ENCODE measurements at regions not wholly inside any gene's neighbourhood (a gene's known extent, or its start where the extent isn't known, plus 50 kb on each side); places are given as distances from the start of the nearest gene placed in this dataset.

DNA sequence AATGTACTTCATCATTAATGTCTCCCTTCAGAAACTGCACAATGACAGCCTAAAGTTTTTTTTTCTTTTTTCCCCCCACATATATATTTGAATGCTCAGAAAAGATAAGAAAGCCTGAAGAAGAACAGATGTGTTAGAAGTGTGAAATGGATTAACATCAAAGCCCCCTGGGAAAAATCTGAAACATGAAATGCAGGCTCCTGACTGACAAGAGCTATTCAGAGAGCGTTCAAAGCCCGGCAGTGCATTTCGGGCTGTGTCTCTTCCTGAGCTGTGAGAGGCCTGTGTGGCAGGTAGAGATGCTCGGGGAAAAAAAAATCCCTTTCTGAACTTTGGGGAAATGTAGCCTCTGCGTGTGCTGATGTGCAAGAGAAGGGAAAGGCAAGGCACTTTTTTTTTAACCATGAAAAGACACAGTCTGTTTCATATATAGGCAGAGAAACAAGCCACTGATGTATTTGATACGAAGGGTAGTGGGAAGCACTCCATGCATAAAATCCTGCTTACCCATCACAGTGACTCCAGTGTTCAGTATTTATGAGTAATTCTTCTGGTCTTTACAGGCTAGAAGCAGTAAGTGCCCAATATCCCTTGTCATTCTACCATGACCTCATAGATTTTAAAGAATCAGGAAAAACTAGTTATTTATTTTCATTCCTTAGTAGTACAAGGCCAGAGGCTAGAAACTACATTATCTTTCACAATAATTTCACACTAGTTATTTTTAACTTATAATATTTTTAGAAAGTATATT is 1574.2 kb upstream of the PIK3C3 start:
- Histone ChIP-seq H3K36me3 (no peaks in the 10 kb centered on the region), H3K27me3 (no peaks in the 10 kb centered on the region), H3K4me3 (no peak overlapping the region), H3K4me1 (no peaks in the 10 kb centered on the region), H3K9me3 (no peaks in the 10 kb centered on the region), H3K27ac (no peak overlapping the region)
- 91 to 97% methylated on average over 6 of the region's 6 CpGs for WGBS, 2 donors (ENCODE audit: low coverage in 1 of 2)
- TF ChIP-seq POLR2A (IDR thresholded peaks at IDR 0.05) (no peak), EP300 (IDR thresholded peaks at IDR 0.05; ENCODE audit: low read depth) (no peak), POLR2AphosphoS5 (IDR thresholded peaks at IDR 0.05) (no peak)
- TF ChIP-seq, protein P1, sequence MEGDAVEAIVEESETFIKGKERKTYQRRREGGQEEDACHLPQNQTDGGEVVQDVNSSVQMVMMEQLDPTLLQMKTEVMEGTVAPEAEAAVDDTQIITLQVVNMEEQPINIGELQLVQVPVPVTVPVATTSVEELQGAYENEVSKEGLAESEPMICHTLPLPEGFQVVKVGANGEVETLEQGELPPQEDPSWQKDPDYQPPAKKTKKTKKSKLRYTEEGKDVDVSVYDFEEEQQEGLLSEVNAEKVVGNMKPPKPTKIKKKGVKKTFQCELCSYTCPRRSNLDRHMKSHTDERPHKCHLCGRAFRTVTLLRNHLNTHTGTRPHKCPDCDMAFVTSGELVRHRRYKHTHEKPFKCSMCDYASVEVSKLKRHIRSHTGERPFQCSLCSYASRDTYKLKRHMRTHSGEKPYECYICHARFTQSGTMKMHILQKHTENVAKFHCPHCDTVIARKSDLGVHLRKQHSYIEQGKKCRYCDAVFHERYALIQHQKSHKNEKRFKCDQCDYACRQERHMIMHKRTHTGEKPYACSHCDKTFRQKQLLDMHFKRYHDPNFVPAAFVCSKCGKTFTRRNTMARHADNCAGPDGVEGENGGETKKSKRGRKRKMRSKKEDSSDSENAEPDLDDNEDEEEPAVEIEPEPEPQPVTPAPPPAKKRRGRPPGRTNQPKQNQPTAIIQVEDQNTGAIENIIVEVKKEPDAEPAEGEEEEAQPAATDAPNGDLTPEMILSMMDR (IDR thresholded peaks at IDR 0.05): no peak
- DNase-seq: no peak
- in situ Hi-C loops (cut with MboI; ENCODE audit: low pct_ligation_motif_present in 1 of 4, low pct_unique_long_range_greater_than_20kb in 1 of 4, low sequenced_read_pairs in 3 of 4): no loop called here
- intact Hi-C loops (cut with DNase I; ENCODE audit: low total_unique reads): no loop called here

DNA sequence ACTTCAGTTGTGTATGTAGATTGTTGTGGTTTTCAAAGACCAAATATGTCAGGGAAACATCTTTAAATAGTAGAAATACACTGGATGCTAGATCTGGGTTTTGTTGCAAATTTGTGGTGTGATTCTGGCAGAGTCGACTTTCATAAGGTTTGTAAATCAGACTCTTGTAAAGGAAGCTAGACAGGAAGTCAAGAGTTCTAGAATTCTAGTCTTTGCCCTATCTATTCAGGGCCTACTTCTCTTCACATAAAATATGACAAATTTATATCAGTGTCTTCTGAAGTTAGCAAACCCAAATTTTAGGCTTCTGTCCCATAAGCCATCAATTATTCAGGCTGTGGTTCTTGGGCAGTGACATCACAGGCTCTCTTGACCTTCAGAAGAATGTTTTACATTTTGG is 1579.2 kb upstream of the PIK3C3 start:
- Histone ChIP-seq H3K4me3 (no peak overlapping the region), H3K36me3 (no peaks in the 10 kb centered on the region), H3K9me3 (no peaks in the 10 kb centered on the region), H3K4me1 (no peaks in the 10 kb centered on the region), H3K27me3 (no peaks in the 10 kb centered on the region), H3K27ac (no peak overlapping the region)
- in situ Hi-C loops (cut with MboI; ENCODE audit: low pct_ligation_motif_present in 1 of 4, low pct_unique_long_range_greater_than_20kb in 1 of 4, low sequenced_read_pairs in 3 of 4): no loop called here
- TF ChIP-seq EP300 (IDR thresholded peaks at IDR 0.05; ENCODE audit: low read depth): no peak
- no peak for TF ChIP-seq POLR2A (IDR thresholded peaks at IDR 0.05)
- TF ChIP-seq POLR2AphosphoS5 (IDR thresholded peaks at IDR 0.05): no peak
- TF ChIP-seq, protein P1 (IDR thresholded peaks at IDR 0.05): no peak
- WGBS, 2 donors (ENCODE audit: low coverage in 1 of 2): 41 to 88% methylated on average over 1 of the region's 1 CpG
- intact Hi-C loops (cut with DNase I; ENCODE audit: low total_unique reads): no loop called here
- DNase-seq: no peak

DNA sequence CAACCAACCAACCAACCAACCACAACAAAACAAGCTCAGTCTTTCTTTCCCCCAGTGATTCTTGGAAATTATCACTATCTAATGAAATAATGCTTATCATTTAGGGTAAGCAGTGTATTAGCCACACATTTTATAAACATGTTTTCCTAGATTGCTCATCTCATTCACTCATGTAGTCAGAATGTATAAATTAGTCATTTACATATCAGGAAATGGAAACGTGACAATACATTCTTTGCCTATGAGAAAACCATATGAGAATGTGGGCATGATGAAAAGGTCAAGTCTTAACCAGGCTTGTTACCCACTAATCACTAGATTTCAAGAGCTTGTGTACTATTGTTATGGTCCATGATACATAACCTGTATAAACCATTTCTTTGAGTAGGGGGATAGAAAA is 1583.4 kb upstream of the PIK3C3 start:
- H3K4me1 ChIP-seq: no peaks in the 10 kb centered on the region
- no peak for DNase-seq
- intact Hi-C loops (cut with DNase I; ENCODE audit: low total_unique reads): no loop called here
- H3K27me3 ChIP-seq: no peaks in the 10 kb centered on the region
- H3K4me3 ChIP-seq: no peak overlapping the region
- H3K27ac ChIP-seq: no peak overlapping the region
- H3K36me3 ChIP-seq: no peaks in the 10 kb centered on the region
- in situ Hi-C loops (cut with MboI; ENCODE audit: low pct_ligation_motif_present in 1 of 4, low pct_unique_long_range_greater_than_20kb in 1 of 4, low sequenced_read_pairs in 3 of 4): no loop called here
- no peak for TF ChIP-seq POLR2A (IDR thresholded peaks at IDR 0.05)
- TF ChIP-seq, protein P1 (IDR thresholded peaks at IDR 0.05): no peak
- TF ChIP-seq EP300 (IDR thresholded peaks at IDR 0.05; ENCODE audit: low read depth): no peak
- TF ChIP-seq POLR2AphosphoS5 (IDR thresholded peaks at IDR 0.05): no peak
- WGBS, 2 donors (ENCODE audit: low coverage in 1 of 2): 30 to 67% methylated on average over 1 of the region's 1 CpG
- no peaks in the 10 kb centered on the region for H3K9me3 ChIP-seq

DNA sequence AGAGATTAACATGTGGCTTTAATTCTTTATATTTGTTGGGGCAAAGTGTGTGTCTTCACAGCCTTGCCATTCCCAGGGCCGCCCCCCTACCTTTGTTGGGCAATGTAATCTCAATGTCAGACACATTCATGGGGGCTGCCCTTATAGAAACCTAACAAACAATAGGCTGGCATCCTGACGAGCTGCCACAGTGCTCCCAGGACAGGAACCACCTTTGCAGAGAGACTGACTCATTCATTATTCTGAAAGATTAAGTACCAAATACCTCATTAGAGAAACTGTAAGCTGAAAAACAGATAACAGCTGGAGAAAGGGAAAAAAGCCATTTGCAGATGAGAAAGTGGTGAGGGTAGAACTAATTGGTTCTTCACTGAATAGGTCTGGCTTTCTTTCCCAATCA is 1587.5 kb upstream of the PIK3C3 start:
- DNase-seq: no peak
- 67 to 70% methylated on average over 2 of the region's 2 CpGs for WGBS, 2 donors (ENCODE audit: low coverage in 1 of 2)
- H3K36me3 ChIP-seq: no peaks in the 10 kb centered on the region
- H3K9me3 ChIP-seq: no peaks in the 10 kb centered on the region
- no peak overlapping the region for H3K27ac ChIP-seq
- no peak for TF ChIP-seq POLR2A (IDR thresholded peaks at IDR 0.05)
- no peak for TF ChIP-seq POLR2AphosphoS5 (IDR thresholded peaks at IDR 0.05)
- TF ChIP-seq EP300 (IDR thresholded peaks at IDR 0.05; ENCODE audit: low read depth): no peak
- TF ChIP-seq, protein P1 (IDR thresholded peaks at IDR 0.05): no peak
- no peaks in the 10 kb centered on the region for H3K4me1 ChIP-seq
- H3K27me3 ChIP-seq: no peaks in the 10 kb centered on the region
- intact Hi-C loops (cut with DNase I; ENCODE audit: low total_unique reads): no loop called here
- H3K4me3 ChIP-seq: no peak overlapping the region
- in situ Hi-C loops (cut with MboI; ENCODE audit: low pct_ligation_motif_present in 1 of 4, low pct_unique_long_range_greater_than_20kb in 1 of 4, low sequenced_read_pairs in 3 of 4): no loop called here
